ENCODE measurements at regions not wholly inside any gene's neighbourhood (a gene's known extent, or its start where the extent isn't known, plus 50 kb on each side); places are given as distances from the start of the nearest gene placed in this dataset.

- TF ChIP-seq POLR2AphosphoS5 (IDR thresholded peaks at IDR 0.05; ENCODE audit: low read depth, low read length), result no peak
- no peak for TF ChIP-seq TAF7 (optimal IDR thresholded peaks at IDR 0.05; ENCODE audit: borderline replicate concordance, low read depth, low read length)
- TF ChIP-seq TBP (IDR thresholded peaks at IDR 0.05; ENCODE audit: low read depth, low read length), result no peak
- TF ChIP-seq TCF12 (IDR thresholded peaks at IDR 0.05; ENCODE audit: low read depth, low read length), result no peak
Measured at GRCh38 chr4:81555489-81555888, 83.8 kb upstream of the RASGEF1B start (continued).

Data from H1 (cell line).